Erythroblast (primary cell): ENCODE measurements at regions not wholly inside any gene's neighbourhood (a gene's known extent, or its start where the extent isn't known, plus 50 kb on each side); places are given as distances from the start of the nearest gene placed in this dataset.

ENCODE experiments used
- GATA1 ChIP-seq: IDR thresholded peaks from 2 replicates; pipeline ENCODE4 v1.6.1; 2011; ENCODE audit warnings: low read depth, mild to moderate bottlenecking, control low read depth, low read length, moderate library complexity
- POLR2A ChIP-seq: IDR thresholded peaks from 2 replicates; pipeline ENCODE4 v1.6.1; 2011; ENCODE audit warnings: mild to moderate bottlenecking, low read length

GRCh38 chrX:40394302-40394701, 186.5 kb upstream of the ATP6AP2 start:
- no peak for TF ChIP-seq POLR2A
- no peak for TF ChIP-seq GATA1
